Gastroesophageal sphincter (tissue), 3 donors: ENCODE measurements at regions not wholly inside any gene's neighbourhood (a gene's known extent, or its start where the extent isn't known, plus 50 kb on each side); places are given as distances from the start of the nearest gene placed in this dataset.

Source experiments
- CTCF ChIP-seq, 4 experiments: fragments of 200-600 bp in 2 of 4; fragments of 450-650 bp in 2 of 4; sonication (generic) in 1 of 4; IDR thresholded peaks; one replicate each; pipeline ENCODE4 v1.5.1; 2017 to 2019; ENCODE audit warnings: antibody characterized with exemption in 4 of 4, mild to moderate bottlenecking in 2 of 4, moderate library complexity in 2 of 4
- POLR2AphosphoS5 ChIP-seq: sonication (generic); formaldehyde crosslinking; IDR thresholded peaks from one replicate; pipeline ENCODE4 v1.6.1; 2017; ENCODE audit warnings: antibody characterized with exemption

- TF ChIP-seq CTCF (IDR thresholded peaks at IDR 0.05) (no peak), POLR2AphosphoS5 (no peak)
These were observed 859.0 kb upstream of the LRRTM1 start for GRCh38 chr2:81163583-81163982.
